ENCODE measurements at regions not wholly inside any gene's neighbourhood (a gene's known extent, or its start where the extent isn't known, plus 50 kb on each side); places are given as distances from the start of the nearest gene placed in this dataset.

DNA sequence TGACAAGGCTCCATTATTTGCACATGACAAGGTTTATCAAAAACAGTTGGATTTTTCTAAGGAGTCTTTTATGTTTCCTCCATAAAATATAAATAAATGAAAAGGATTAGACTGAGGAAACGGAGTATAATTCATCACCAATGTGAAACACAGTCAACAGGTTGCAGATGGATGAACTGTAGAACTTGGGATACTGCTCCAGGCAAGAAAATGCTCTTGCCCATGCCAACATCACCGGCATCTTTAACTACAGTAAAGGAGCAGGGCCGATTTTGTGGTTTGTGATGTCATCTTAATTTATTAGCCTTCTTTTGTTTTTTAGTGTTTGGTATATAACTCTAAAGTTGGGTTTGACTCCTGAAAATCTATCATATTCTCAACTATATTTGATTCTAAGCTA is 577.3 kb downstream of the EPHA4 start:
- no peak for DNase-seq (ENCODE audit: insufficient read length, low spot score)
- TF ChIP-seq CTCF (IDR thresholded peaks at IDR 0.05; ENCODE audit: insufficient read depth, missing control alignments), result no peak

DNA sequence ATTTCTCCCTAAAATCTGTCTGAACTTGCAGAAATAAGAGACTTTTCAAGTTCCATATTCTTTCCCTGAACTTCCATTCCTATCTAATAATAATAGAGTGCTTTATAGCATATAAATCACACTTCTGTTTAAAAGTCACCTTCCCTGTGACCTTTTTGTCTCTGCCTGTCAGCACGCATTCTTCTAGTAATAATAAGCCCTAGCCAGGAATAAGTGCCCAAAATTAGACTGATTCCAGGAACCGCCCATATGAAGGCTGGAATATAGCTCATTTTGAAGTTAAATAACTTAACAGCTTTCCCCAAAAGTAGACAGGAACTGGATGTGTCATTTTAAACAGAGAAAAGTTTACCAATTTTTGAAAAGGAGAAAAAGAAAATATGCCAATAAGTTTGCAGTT is 576.5 kb downstream of the EPHA4 start:
- DNase-seq (ENCODE audit: insufficient read length, low spot score), result no peak
- no peak for FAIRE-seq
- TF ChIP-seq CTCF (IDR thresholded peaks at IDR 0.05; ENCODE audit: insufficient read depth, missing control alignments), result no peak

More for the DNA sequence above, 577.3 kb downstream of the EPHA4 start:
- FAIRE-seq, result no peak

DNA sequence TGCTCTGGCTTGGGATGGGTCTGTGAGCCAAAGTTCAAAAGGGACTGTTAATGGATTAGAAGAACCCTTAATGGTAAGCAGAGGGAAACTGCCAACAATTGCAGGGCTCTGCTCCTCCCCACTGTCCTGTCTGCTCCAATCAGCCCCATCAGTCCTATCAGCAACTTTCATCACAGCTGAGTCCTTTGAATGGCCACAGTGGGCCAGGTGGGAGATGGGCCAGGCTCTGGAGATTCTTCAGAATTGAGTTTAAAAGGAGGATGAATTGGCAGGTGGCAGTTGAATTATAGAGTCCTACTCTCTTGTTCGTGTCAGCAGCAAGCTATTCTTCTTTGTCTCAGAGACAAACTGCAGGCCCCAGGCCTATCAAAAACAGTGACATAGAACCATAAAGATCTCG is 573.9 kb downstream of the EPHA4 start:
- FAIRE-seq (no peak), DNase-seq (ENCODE audit: insufficient read length, low spot score) (no peak)
- no peak for TF ChIP-seq CTCF (IDR thresholded peaks at IDR 0.05; ENCODE audit: insufficient read depth, missing control alignments)

DNA sequence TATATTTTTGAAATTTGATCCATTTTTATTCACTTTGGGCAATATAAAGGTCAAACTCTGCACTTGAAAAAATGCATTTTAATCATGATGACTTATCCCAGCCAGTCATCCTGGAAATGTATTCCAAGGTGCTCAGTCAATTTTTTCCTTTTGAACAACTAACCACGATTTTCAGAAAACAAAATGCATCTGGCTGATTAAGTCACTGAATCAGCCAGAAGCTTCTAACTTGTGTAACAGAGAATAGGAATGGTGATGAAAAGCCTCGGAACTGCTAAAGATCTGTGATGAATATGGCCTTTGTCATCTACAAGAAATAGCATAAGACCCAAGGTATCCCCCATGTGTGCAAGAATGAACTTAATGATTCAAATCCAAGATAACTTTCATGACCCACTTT is 572.7 kb downstream of the EPHA4 start:
- DNase-seq (ENCODE audit: insufficient read length, low spot score) (no peak), FAIRE-seq (no peak)
- TF ChIP-seq CTCF (IDR thresholded peaks at IDR 0.05; ENCODE audit: insufficient read depth, missing control alignments), result no peak

- DNase-seq (ENCODE audit: insufficient read length, low spot score), result no peak
- no peak for FAIRE-seq
- no peak for TF ChIP-seq CTCF (IDR thresholded peaks at IDR 0.05; ENCODE audit: insufficient read depth, missing control alignments)
These were observed 570.7 kb downstream of the EPHA4 start for GRCh38 chr2:221001381-221001801.

GRCh38 chr2:221002101-221002685 is 569.9 kb downstream of the EPHA4 start:
- TF ChIP-seq CTCF (IDR thresholded peaks at IDR 0.05; ENCODE audit: insufficient read depth, missing control alignments), result no peak
- FAIRE-seq (peak; percentile 29), DNase-seq (ENCODE audit: insufficient read length, low spot score) (no peak)

GRCh38 chr2:221005338-221005737 is 566.8 kb downstream of the EPHA4 start:
- DNase-seq (ENCODE audit: insufficient read length, low spot score), result no peak
- FAIRE-seq, result no peak
- TF ChIP-seq CTCF (IDR thresholded peaks at IDR 0.05; ENCODE audit: insufficient read depth, missing control alignments), result no peak
